HK-2 (cell line): ENCODE measurements at regions not wholly inside any gene's neighbourhood (a gene's known extent, or its start where the extent isn't known, plus 50 kb on each side); places are given as distances from the start of the nearest gene placed in this dataset.
"Not testable (repeated sequence)": the region's sequence is repeated elsewhere in the genome, so short reads cannot be mapped to it uniquely, and the experiment has no call there.

Source experiments
- DNase-seq: peaks from one replicate; pipeline ENCODE4 v3.0.0-alpha.2; 2018; ENCODE audit not compliant: unreplicated experiment

- no peak for DNase-seq
Measured at GRCh38 chr5:82754759-82755158, 322.4 kb downstream of the TMEM167A start.

- no peak for DNase-seq
Measured at GRCh38 chr5:82754036-82754746, 323.0 kb downstream of the TMEM167A start.

DNA sequence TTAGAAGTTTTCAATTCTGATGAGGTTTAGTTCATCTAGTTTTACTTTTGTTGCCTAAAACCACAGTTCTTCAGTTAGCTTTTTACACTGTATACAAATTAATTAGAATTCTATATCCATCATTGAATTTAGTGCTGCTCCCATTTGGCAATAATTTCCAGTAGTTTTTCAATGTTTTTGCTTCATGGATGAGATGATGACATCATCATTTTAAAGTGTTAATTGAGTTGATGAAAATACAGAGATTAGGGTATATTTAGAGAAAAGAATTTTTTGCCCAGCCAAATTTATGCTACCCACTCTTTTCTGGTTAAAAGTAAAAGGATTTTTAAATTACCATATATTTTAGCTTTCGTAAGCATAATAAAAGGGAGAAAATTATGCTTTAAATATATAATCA lies 323.8 kb downstream of the TMEM167A start:
- no peak for DNase-seq

GRCh38 chr5:82749461-82749820 lies 327.8 kb downstream of the TMEM167A start:
- DNase-seq, result no peak

- no peak for DNase-seq
Measured at GRCh38 chr5:82748688-82749460, 328.3 kb downstream of the TMEM167A start.

DNA sequence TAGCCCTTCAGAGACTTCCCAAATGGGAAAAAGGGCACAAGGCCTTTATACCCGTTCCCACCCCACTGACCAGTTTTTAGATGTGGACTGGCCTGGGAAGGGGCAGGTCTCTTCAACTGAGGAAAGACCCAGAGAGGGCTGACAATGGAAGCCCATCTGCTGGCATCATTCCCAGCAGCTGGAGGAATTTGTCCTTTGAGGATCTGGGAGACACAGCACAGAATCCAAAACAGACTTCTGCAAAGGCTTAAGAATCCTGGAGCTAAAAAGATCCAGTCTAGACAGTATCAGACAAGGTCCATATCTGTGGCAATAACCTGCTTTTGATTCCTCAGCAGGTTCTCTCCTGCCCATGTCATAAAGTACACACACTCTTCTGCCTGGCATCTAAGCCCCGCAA lies 329.2 kb downstream of the TMEM167A start:
- DNase-seq, result no peak

DNA sequence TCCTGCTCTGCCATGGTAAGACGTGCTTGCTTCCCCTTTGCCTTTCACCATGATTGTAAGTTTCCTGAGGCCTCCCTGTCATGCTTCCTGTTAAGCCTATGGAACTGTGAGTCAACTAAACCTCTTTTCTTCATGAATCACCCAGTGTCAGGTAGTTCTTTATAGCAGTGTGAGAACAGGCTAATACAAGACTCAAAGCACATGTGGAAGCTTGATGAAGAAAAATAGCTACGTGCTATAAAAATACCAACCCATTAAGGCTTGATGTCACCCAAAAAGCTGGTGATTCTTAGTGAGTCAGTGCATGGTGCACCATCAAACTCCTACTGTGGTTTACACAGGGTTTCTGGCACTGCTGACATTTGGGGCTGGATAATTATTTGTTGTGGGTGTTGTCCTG lies 332.2 kb downstream of the TMEM167A start:
- no peak for DNase-seq

DNA sequence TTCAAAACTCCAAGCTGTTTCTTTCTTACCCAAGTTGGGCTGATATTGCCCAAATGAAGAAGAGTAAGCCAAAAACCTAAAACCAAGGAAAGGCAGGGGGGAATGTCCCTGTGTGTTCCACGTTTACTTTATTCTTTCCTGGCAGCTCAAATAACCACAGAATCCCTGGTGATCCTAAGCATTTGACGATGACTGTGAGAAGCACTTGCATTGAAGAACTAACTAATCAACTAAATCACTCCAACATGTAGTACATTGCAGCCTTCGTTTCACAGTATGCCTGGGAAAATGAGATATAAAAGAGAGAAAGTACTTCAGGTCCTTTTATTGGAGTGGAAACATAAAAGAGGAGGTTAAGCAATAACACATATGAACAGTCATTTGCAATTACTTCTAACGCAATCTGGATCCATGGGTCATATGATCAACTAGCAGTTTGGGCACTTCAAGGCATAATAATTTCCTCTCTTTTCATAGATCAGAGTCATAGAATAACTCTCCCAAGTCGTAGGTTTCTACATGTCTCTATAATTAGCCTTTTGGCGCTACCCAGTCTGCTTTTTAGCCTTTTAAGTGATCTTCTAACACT lies 338.4 kb downstream of the TMEM167A start:
- no peak for DNase-seq

- DNase-seq, result no peak
Measured at GRCh38 chr5:82735160-82735789, 341.9 kb downstream of the TMEM167A start.

DNA sequence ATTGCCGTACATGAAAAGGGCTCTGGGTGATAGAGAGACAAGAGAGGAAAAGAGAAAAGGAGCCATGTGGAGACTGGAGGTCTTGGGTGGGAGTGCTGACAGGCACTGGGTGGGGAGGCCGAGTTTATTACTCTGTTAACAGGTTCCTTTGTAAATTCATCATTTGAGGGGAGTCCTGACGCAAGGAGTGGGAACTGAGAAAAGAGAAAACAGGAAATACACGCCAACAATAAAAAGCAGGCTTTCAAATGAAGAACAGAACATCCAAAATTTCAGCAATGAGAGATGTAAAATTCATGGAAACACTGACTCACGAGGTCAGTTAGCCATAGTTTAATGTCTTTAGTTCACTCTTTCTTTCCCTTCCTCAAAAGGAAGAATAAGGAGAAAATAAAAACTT lies 342.8 kb downstream of the TMEM167A start:
- DNase-seq, result no peak

DNA sequence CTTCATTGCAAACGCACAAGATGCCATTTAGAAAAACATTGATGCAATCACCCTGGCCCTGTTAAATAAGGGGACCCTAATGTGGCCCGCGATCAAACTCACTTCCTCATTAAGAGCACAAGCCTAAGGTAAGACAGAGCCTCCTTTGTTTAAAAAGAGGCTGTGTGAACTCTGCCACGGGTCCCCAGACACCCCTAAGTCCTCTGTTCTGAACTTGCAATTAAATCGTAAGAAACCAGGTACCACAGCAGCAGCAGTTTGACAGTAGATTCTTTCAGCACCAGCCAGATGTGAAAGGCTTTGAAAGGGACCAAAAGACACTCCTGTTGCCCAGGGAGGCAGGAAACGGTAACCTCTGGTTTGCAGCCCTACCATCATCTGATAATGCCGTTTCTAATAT lies 346.3 kb downstream of the TMEM167A start:
- DNase-seq, result no peak

- no peak for DNase-seq
Measured at GRCh38 chr5:82728926-82729702, 348.1 kb downstream of the TMEM167A start.

DNA sequence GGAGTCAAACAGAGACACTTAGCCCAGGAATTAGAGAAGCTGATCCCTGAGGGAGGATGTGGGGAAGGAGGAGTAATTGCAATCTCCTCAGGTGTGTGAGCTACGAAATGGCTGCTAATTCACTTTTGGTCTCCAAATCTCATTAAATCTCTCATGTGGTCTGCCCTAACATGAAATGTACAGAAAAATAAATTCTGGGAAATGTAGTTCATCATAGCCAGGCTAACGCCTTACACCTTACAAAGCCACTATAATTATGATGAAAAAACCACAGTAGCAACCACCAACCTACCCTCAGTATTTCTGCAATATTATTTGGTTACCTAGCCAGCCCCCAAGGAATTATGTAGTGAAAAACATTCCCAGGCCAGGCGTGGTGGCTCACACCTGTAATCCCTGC lies 354.0 kb downstream of the TMEM167A start:
- no peak for DNase-seq

GRCh38 chr5:82721087-82721410 lies 356.1 kb downstream of the TMEM167A start:
- no peak for DNase-seq

DNA sequence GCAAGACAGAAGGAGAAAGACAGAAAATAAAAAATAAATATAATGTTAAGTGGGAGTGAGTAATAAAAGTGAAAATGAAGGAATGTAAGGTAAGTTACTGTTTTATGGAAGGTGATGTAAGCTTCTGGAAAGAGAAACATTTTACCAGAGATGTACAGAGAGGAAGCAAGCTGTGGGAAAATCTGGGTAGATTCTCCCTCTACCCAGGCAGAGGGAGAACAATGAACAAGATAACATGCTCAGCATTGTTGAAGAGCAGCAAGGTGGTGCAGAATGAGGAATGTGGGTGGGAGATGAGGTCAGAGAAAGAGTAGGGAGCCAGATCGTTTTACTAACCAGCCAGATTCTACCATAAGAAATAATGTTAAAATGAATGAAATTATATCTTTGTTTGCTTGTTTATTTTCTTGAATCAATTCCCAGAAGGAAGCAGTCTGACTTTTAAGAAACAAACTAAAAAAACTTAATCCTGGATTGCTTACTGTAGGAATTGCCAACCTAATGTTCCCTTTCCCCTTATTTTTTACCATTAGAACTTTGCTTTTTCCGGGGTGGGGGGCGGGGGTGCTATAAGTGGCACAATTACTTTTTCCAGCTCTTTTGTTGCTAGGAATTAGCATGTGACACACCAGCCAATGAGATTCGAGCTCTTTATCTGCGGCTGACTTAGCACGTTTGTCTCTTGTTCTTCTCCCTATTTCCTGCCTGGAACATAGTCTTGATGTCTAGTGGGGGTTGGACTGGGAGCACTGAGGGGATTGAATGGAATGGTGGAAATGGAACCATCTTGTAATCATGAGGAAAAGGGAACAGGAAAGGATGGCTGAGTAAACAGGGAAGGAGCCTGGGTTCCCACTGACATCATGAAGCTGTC lies 356.7 kb downstream of the TMEM167A start:
- DNase-seq, result no peak

GRCh38 chr5:82719368-82719767 lies 357.8 kb downstream of the TMEM167A start:
- no peak for DNase-seq

DNA sequence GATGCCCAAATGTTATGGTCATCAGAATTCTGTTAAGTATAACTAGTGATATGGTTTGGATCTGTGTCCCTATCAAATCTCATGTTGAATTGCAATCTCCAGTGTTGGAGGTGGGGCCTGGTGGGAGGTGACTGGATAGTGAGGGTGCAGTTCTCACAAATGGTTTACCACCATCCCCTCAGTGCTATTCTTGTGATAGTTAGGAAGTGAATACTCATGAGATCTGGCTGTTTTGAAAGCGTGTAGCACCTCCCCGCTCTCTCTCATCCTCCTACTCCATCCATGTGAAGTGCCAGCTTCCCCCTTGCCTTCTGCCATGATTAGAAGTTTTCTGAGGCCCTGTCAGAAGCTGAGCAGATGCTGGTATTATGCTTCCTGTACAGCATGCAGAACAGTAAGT lies 359.5 kb downstream of the TMEM167A start:
- no peak for DNase-seq

- not testable (repeated sequence) for DNase-seq
Measured at GRCh38 chr5:82714732-82715131, 362.5 kb downstream of the TMEM167A start.

GRCh38 chr5:82713811-82714210 lies 363.4 kb downstream of the TMEM167A start:
- no peak for DNase-seq

DNA sequence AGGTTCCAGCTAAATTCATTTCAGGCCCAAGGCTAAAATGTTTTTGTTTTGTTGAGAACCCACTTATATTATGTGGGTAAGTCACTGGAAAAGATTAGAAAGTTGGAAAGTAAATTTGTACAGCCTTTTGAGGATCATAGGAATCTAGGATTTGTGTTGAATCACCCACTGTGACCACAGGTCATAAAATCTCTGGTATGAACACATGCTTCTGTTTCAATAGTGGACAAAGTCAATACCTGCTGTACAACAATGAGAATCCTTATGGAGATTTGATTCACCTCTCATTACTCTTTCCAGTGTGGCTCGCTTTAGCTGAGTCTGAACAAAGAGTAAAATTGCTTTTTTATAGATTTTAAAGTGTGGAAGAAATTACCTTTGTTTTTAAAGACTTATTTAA lies 369.5 kb downstream of the TMEM167A start:
- no peak for DNase-seq

GRCh38 chr5:82704381-82704780 lies 372.8 kb downstream of the TMEM167A start:
- no peak for DNase-seq
